ENCODE measurements at regions not wholly inside any gene's neighbourhood (a gene's known extent, or its start where the extent isn't known, plus 50 kb on each side); places are given as distances from the start of the nearest gene placed in this dataset.

DNA sequence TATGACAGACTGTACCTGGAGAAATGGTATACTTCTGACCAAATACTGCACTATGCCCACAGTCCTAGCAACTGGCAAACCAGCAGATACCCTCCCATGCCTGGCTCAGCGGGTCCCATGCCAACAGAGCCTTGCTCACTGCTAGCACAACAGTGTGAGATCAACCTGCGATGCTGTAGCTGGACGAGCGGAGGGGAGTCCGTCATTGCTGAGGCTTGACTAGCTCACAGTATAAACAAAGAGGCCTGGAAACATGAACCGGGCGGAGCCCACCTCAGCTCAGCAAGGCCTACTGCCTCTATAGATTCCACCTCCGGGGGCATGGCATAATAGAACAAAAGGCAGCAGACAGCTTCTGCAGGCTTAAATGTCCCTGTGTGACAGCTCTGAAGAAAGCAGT is 93.2 kb upstream of the CAB39 start:
- TF ChIP-seq EZH2 (IDR thresholded peaks at IDR 0.05; ENCODE audit: insufficient read depth, poor library complexity, severe bottlenecking) (no peak), EZH2phosphoT487 (IDR thresholded peaks at IDR 0.05; ENCODE audit: insufficient read depth, low read depth) (no peak)

Data from GM23248 (cell line).